ENCODE measurements at regions not wholly inside any gene's neighbourhood (a gene's known extent, or its start where the extent isn't known, plus 50 kb on each side); places are given as distances from the start of the nearest gene placed in this dataset.
"Not testable (repeated sequence)": the region's sequence is repeated elsewhere in the genome, so short reads cannot be mapped to it uniquely, and the experiment has no call there.

DNA sequence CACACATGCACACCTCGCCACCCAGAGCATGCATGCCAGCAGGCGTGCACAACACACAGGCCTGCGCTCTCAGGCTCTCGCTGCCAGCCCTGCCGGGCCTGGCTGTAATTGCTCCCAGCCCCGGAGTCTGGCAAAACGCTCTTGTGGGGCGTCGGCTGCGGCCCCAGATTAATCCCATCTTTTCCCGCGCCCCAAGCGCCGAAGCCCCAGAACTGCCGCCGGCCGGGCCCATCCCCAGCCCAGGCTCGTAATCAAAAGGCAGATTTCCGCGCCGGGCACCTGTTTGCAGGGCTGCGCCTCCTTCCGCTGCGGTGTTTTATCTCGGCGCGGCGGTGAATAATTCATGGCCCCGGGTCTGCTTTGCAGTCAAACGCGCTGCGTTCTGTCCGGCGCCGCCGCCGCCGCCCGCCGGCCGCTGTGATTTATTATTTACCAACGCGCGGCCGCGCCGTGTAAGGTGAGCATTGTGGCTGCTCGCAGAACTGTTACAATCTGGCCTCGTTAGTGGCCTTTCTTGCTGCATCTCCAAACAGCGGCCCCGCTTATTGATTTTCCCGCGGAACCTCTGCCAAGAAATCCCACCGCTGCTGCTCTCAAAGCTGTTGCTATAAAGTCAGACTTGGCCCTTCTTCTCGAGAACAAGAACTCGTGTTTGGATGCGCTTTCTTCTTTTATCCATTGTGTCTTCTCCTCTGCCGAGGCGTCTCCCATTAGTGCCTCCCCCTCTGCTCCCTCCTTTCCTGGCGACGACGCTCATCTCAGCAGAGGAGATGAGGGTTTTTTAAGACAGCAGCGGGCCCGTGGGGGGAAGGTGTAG lies 126.1 kb downstream of the IRX5 start:
- H3K27me3 ChIP-seq (ENCODE audit: insufficient read depth, low read length): peaks cover 49% of the 10 kb centered on the region
- no peak overlapping the region for H3K27ac ChIP-seq (ENCODE audit: low read length)
- peak overlapping the region; percentile 61; the same call in 1 of the 2 replicates for H3K9ac ChIP-seq (ENCODE audit: low read depth, low read length)
- H3K9me3 ChIP-seq (ENCODE audit: insufficient read depth, low read depth, low read length): no peaks in the 10 kb centered on the region
- no peaks in the 10 kb centered on the region for H3K36me3 ChIP-seq (ENCODE audit: insufficient read depth, low read depth, low read length)
- H3K4me1 ChIP-seq (ENCODE audit: insufficient read depth, low read length): peaks cover 5% of the 10 kb centered on the region; the same call in 1 of the 2 replicates
- peak overlapping the region; percentile 65 for H3K4me3 ChIP-seq (ENCODE audit: low read length)

- Histone ChIP-seq H3K27ac (ENCODE audit: low read length) (no peak overlapping the region), H3K27me3 (ENCODE audit: insufficient read depth, low read length) (peaks cover 49% of the 10 kb centered on the region), H3K4me1 (ENCODE audit: insufficient read depth, low read length) (peaks cover 5% of the 10 kb centered on the region; the same call in 1 of the 2 replicates), H3K4me3 (ENCODE audit: low read length) (no peak overlapping the region), H3K9me3 (ENCODE audit: insufficient read depth, low read depth, low read length) (no peaks in the 10 kb centered on the region), H3K9ac (ENCODE audit: low read depth, low read length) (no peak overlapping the region), H3K36me3 (ENCODE audit: insufficient read depth, low read depth, low read length) (no peaks in the 10 kb centered on the region)
Observed at GRCh38 chr16:55057866-55058265, 127.2 kb downstream of the IRX5 start.

GRCh38 chr16:55058576-55058975 lies 127.9 kb downstream of the IRX5 start:
- Histone ChIP-seq H3K9me3 (ENCODE audit: insufficient read depth, low read depth, low read length) (no peaks in the 10 kb centered on the region), H3K27ac (ENCODE audit: low read length) (no peak overlapping the region), H3K4me3 (ENCODE audit: low read length) (no peak overlapping the region), H3K9ac (ENCODE audit: low read depth, low read length) (no peak overlapping the region), H3K4me1 (ENCODE audit: insufficient read depth, low read length) (peaks cover 5% of the 10 kb centered on the region; the same call in 1 of the 2 replicates), H3K27me3 (ENCODE audit: insufficient read depth, low read length) (peaks cover 49% of the 10 kb centered on the region), H3K36me3 (ENCODE audit: insufficient read depth, low read depth, low read length) (no peaks in the 10 kb centered on the region)

DNA sequence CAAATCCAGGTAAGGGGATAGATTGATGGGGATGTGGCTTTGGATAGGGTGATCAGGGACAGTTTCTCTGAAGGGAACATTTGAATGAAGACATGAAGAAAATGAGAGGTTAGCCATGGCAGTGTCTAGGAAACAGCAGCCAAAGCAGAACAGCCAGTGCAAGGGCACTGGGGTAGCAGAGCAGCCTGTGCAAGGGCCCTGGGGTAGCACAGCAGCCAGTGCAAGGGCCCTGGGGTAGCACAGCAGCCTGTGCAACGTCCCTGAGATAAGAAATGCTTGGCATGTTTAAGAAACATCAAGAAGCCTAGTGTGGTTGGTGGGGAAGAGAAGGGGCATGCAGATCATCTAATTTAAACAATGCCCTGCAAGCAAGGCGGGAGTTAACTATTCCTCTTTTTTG lies 128.5 kb downstream of the IRX5 start:
- Histone ChIP-seq H3K9ac (ENCODE audit: low read depth, low read length) (no peak overlapping the region), H3K27me3 (ENCODE audit: insufficient read depth, low read length) (peaks cover 49% of the 10 kb centered on the region), H3K4me3 (ENCODE audit: low read length) (no peak overlapping the region), H3K36me3 (ENCODE audit: insufficient read depth, low read depth, low read length) (no peaks in the 10 kb centered on the region), H3K27ac (ENCODE audit: low read length) (no peak overlapping the region), H3K9me3 (ENCODE audit: insufficient read depth, low read depth, low read length) (no peaks in the 10 kb centered on the region), H3K4me1 (ENCODE audit: insufficient read depth, low read length) (peaks cover 5% of the 10 kb centered on the region; the same call in 1 of the 2 replicates)

GRCh38 chr16:55061126-55061525 lies 130.5 kb downstream of the IRX5 start:
- no peaks in the 10 kb centered on the region for H3K36me3 ChIP-seq (ENCODE audit: insufficient read depth, low read depth, low read length)

DNA sequence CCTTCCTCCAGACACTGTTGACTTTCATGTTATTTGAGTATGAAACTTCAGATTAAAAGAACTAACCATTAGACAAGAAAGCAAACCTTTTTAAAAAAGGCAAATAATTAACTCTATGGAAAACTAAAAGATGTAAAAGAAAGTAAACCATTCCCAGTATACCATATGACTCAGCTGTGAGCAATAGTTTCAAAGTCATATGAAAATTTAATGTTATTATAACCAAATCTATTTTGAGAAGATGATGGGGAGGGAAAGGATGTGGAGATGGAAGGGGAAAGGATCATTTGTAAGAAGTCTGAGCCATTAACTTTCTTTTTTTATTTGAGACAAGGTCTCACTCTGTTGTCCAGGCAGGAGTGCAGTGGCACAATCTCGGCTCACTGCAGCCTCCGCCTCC lies 131.8 kb downstream of the IRX5 start:
- H3K9me3 ChIP-seq (ENCODE audit: insufficient read depth, low read depth, low read length): no peaks in the 10 kb centered on the region
- peaks cover under 1% of the 10 kb centered on the region; the same call in 1 of the 2 replicates for H3K4me1 ChIP-seq (ENCODE audit: insufficient read depth, low read length)
- no peak overlapping the region for H3K4me3 ChIP-seq (ENCODE audit: low read length)
- H3K27ac ChIP-seq (ENCODE audit: low read length): no peak overlapping the region
- no peak overlapping the region for H3K9ac ChIP-seq (ENCODE audit: low read depth, low read length)
- H3K27me3 ChIP-seq (ENCODE audit: insufficient read depth, low read length): peaks cover 22% of the 10 kb centered on the region
- no peaks in the 10 kb centered on the region for H3K36me3 ChIP-seq (ENCODE audit: insufficient read depth, low read depth, low read length)

More at GRCh38 chr16:55061126-55061525, 130.5 kb downstream of the IRX5 start:
- no peak overlapping the region for H3K9ac ChIP-seq (ENCODE audit: low read depth, low read length)
- H3K27me3 ChIP-seq (ENCODE audit: insufficient read depth, low read length): peaks cover 35% of the 10 kb centered on the region
- H3K4me1 ChIP-seq (ENCODE audit: insufficient read depth, low read length): peaks cover 5% of the 10 kb centered on the region; the same call in 1 of the 2 replicates
- no peaks in the 10 kb centered on the region for H3K9me3 ChIP-seq (ENCODE audit: insufficient read depth, low read depth, low read length)
- no peak overlapping the region for H3K4me3 ChIP-seq (ENCODE audit: low read length)
- no peak overlapping the region for H3K27ac ChIP-seq (ENCODE audit: low read length)

- Histone ChIP-seq H3K27ac (ENCODE audit: low read length) (no peak overlapping the region), H3K36me3 (ENCODE audit: insufficient read depth, low read depth, low read length) (no peaks in the 10 kb centered on the region), H3K9me3 (ENCODE audit: insufficient read depth, low read depth, low read length) (no peaks in the 10 kb centered on the region), H3K4me3 (ENCODE audit: low read length) (no peak overlapping the region), H3K9ac (ENCODE audit: low read depth, low read length) (no peak overlapping the region), H3K27me3 (ENCODE audit: insufficient read depth, low read length) (no peaks in the 10 kb centered on the region), H3K4me1 (ENCODE audit: insufficient read depth, low read length) (no peaks in the 10 kb centered on the region)
Observed at GRCh38 chr16:55072976-55073375, 142.3 kb downstream of the IRX5 start.

GRCh38 chr16:55073830-55074229 lies 143.2 kb downstream of the IRX5 start:
- Histone ChIP-seq H3K27ac (ENCODE audit: low read length) (no peak overlapping the region), H3K36me3 (ENCODE audit: insufficient read depth, low read depth, low read length) (no peaks in the 10 kb centered on the region), H3K27me3 (ENCODE audit: insufficient read depth, low read length) (no peaks in the 10 kb centered on the region), H3K9me3 (ENCODE audit: insufficient read depth, low read depth, low read length) (no peaks in the 10 kb centered on the region), H3K4me3 (ENCODE audit: low read length) (no peak overlapping the region), H3K9ac (ENCODE audit: low read depth, low read length) (no peak overlapping the region), H3K4me1 (ENCODE audit: insufficient read depth, low read length) (no peaks in the 10 kb centered on the region)

DNA sequence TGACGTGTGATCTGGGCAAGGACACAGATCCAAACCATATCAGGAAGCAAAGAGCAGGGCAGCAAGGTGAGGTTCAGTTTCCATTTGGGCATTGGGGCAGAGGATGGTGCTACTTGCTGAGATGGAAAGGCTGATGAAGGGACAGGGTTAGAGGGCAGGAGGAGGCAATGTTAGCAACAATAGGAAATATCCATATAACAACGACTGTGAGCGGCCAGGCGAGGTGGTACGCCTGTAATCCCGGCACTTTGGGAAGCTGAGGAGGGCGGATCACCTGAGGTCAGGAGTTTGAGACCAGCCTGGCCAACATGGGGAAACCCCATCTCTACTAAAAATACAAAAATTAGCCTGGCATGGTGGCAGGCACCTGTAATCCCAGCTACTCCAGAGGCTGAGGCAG lies 144.5 kb downstream of the IRX5 start:
- not testable (repeated sequence) for H3K36me3 ChIP-seq (ENCODE audit: insufficient read depth, low read depth, low read length); H3K4me3 ChIP-seq (ENCODE audit: low read length); H3K27me3 ChIP-seq (ENCODE audit: insufficient read depth, low read length); H3K9ac ChIP-seq (ENCODE audit: low read depth, low read length); H3K4me1 ChIP-seq (ENCODE audit: insufficient read depth, low read length); H3K27ac ChIP-seq (ENCODE audit: low read length); H3K9me3 ChIP-seq (ENCODE audit: insufficient read depth, low read depth, low read length)

DNA sequence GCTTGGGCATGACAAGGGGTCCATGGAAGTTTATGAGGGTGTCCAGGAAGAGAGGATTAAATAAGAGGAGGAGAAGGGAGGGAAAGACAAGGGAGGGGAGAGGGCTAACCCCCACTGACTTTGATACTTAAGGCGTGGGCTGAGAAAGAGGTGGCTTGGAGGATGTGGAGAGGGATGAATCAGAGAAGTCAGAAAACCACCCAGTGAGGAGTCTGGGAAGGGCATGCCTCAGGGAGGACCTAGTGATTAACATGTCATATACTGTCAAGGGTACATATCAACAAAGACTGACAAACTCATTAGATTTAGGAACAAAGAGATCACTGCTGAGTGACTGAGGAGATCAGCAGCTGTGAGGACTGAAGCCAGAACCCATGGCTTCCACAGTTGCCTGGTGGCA lies 145.4 kb downstream of the IRX5 start:
- H3K27ac ChIP-seq (ENCODE audit: low read length): no peak overlapping the region
- no peaks in the 10 kb centered on the region for H3K9me3 ChIP-seq (ENCODE audit: insufficient read depth, low read depth, low read length)
- no peak overlapping the region for H3K4me3 ChIP-seq (ENCODE audit: low read length)
- H3K36me3 ChIP-seq (ENCODE audit: insufficient read depth, low read depth, low read length): no peaks in the 10 kb centered on the region
- H3K4me1 ChIP-seq (ENCODE audit: insufficient read depth, low read length): no peaks in the 10 kb centered on the region
- H3K27me3 ChIP-seq (ENCODE audit: insufficient read depth, low read length): no peaks in the 10 kb centered on the region
- no peak overlapping the region for H3K9ac ChIP-seq (ENCODE audit: low read depth, low read length)

DNA sequence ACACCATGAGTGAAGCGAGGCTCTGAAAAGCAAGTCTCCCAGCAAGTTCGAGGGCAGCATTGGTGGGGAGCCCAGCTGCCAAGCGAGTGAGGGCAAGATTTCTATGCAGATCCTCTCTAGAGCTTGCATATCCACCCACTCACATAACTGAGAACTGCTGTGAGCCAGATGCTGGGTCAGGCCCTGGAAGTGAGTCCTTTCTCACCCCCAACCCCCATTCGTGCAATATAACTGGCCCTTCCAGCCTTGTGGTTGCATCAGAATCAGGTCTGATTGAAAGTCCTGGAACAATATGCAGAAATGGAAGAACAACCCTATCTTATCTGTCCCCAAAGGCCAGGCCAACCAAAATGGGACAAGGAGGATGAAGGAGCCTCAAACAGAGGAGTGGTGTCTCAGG lies 146.6 kb downstream of the IRX5 start:
- no peak overlapping the region for H3K4me3 ChIP-seq (ENCODE audit: low read length)
- no peaks in the 10 kb centered on the region for H3K36me3 ChIP-seq (ENCODE audit: insufficient read depth, low read depth, low read length)
- H3K27ac ChIP-seq (ENCODE audit: low read length): no peak overlapping the region
- H3K4me1 ChIP-seq (ENCODE audit: insufficient read depth, low read length): no peaks in the 10 kb centered on the region
- no peaks in the 10 kb centered on the region for H3K9me3 ChIP-seq (ENCODE audit: insufficient read depth, low read depth, low read length)
- H3K27me3 ChIP-seq (ENCODE audit: insufficient read depth, low read length): no peaks in the 10 kb centered on the region
- H3K9ac ChIP-seq (ENCODE audit: low read depth, low read length): no peak overlapping the region

DNA sequence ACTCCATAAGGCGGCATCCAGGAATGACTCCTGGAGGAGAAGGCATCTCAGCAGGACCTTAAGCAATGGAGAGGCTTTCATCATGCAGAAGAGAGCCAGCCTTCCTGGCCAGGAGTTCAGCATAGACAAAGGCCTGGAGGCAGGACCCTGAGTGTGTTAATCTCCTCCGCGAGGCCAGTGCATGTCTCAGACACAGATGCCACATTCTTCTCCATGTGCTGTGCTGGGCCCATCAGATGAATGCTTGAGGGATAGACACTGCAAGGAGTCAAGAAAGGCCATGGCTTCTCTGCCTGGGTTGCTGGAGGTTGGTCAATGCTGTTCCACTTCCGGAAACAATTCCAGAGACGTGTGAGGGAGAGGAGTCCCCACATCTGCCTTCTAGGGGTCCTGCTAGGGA lies 147.5 kb downstream of the IRX5 start:
- Histone ChIP-seq H3K27ac (ENCODE audit: low read length) (no peak overlapping the region), H3K27me3 (ENCODE audit: insufficient read depth, low read length) (no peaks in the 10 kb centered on the region), H3K36me3 (ENCODE audit: insufficient read depth, low read depth, low read length) (no peaks in the 10 kb centered on the region), H3K4me1 (ENCODE audit: insufficient read depth, low read length) (no peaks in the 10 kb centered on the region), H3K9ac (ENCODE audit: low read depth, low read length) (no peak overlapping the region), H3K4me3 (ENCODE audit: low read length) (no peak overlapping the region), H3K9me3 (ENCODE audit: insufficient read depth, low read depth, low read length) (no peaks in the 10 kb centered on the region)
